ENCODE measurements at regions not wholly inside any gene's neighbourhood (a gene's known extent, or its start where the extent isn't known, plus 50 kb on each side); places are given as distances from the start of the nearest gene placed in this dataset.

DNA sequence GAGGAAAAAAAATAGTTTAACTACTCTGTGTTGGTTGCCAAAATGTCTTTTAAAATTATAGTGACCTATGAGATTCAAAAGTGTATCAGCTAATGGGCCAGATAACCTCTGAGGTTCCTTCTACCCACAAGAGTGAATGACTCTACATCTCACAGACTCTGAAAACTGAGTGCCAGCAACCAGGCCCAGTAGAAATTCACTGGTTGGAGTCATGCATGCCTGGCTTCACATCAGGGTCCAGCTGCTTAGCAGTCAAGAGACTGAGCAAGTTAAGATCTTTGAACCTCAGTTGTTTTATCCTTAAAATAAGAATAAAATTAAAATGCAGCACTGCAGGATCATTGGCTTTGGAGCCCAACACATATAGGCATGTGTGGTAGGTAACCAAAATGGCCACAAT is 342.6 kb upstream of the NFIA start:
- no peak for TF ChIP-seq POLR2AphosphoS5 (IDR thresholded peaks at IDR 0.05; ENCODE audit: low read depth, low read length)
- no peak for TF ChIP-seq POLR2A (IDR thresholded peaks at IDR 0.05; ENCODE audit: low read depth, low read length)

All from GM12892 (cell line).